H1 (cell line): ENCODE measurements at regions not wholly inside any gene's neighbourhood (a gene's known extent, or its start where the extent isn't known, plus 50 kb on each side); places are given as distances from the start of the nearest gene placed in this dataset.

Source experiments
- CTCF ChIA-PET: fragments of 300-600 bp; sonication (Branson Sonifier 250); formaldehyde crosslinking; loops from one replicate; lab custom pipeline; 2021; ENCODE audit not compliant: partially characterized antibody; lab: Charles Lee
- POLR2A ChIA-PET: fragments of 300-600 bp; sonication (Branson Sonifier 250); formaldehyde crosslinking; loops from one replicate; lab custom pipeline; 2021; ENCODE audit warnings: inconsistent platforms; ENCODE audit not compliant: partially characterized antibody; lab: Charles Lee
- DNase-seq, 2 experiments: peaks; one replicate each; pipeline versions ENCODE4 v3.0.0 to v3.0.0-alpha.2; 2010 to 2022; ENCODE audit warnings: low spot score in 2 of 2, low read depth in 1 of 2, mixed read lengths in 1 of 2
- FAIRE-seq: peaks from 2 replicates; lab custom pipeline; 2011; peaks lifted over from hg19 to GRCh38; lab: Jason Lieb, UNC
- H2AFZ ChIP-seq: 2 replicates; pipeline ENCODE4 v1.8.1; 2012; ENCODE audit warnings: low read length, inconsistent platforms
- H2AK5ac ChIP-seq: 2 replicates; pipeline ENCODE4 v1.6.1; 2013; ENCODE audit warnings: low read depth, low read length
- H2BK120ac ChIP-seq: replicated peaks from 2 replicates; pipeline ENCODE3; 2013; ENCODE audit warnings: low read depth, low read length, inconsistent platforms
- H2BK12ac ChIP-seq: 2 replicates; pipeline ENCODE4 v1.6.1; 2013; ENCODE audit warnings: low read depth, low read length
- H2BK15ac ChIP-seq: 2 replicates; pipeline ENCODE4 v1.6.1; 2013; ENCODE audit warnings: low read length
- H2BK20ac ChIP-seq: 2 replicates; pipeline ENCODE4 v1.6.1; 2013; ENCODE audit warnings: low read length
- H2BK5ac ChIP-seq: 2 replicates; pipeline ENCODE4 v1.6.1; 2013; ENCODE audit warnings: low read depth, low read length
- H3K14ac ChIP-seq: 2 replicates; pipeline ENCODE4 v1.6.1; 2013; ENCODE audit warnings: inconsistent platforms; ENCODE audit not compliant: insufficient read length
- H3K18ac ChIP-seq: 2 replicates; pipeline ENCODE4 v1.6.1; 2013; ENCODE audit warnings: low read length; ENCODE audit errors: extremely low read depth
- H3K23ac ChIP-seq: 2 replicates; pipeline ENCODE4 v1.6.1; 2013; ENCODE audit warnings: inconsistent platforms; ENCODE audit not compliant: insufficient read length
- H3K23me2 ChIP-seq: 2 replicates; pipeline ENCODE4 v1.6.1; 2013; ENCODE audit warnings: low read depth, low read length
- H3K27ac ChIP-seq: 2 replicates; pipeline ENCODE4 v1.6.1; 2011; ENCODE audit warnings: low read depth, low read length, inconsistent platforms
- H3K27me3 ChIP-seq, 4 experiments: replicated peaks in 1 of 4; 1 replicate in 1 of 4; 2 replicates in 3 of 4; pipeline versions ENCODE4 v1.6.1 to v1.8.1; 2011 to 2013; ENCODE audit warnings: low read length in 3 of 4, mild to moderate bottlenecking in 3 of 4, inconsistent platforms in 2 of 4, mixed read lengths in 2 of 4, moderate library complexity in 1 of 4; ENCODE audit not compliant: control insufficient read depth in 3 of 4, insufficient read depth in 3 of 4; ENCODE audit errors: extremely low read depth in 1 of 4
- H3K36me3 ChIP-seq, 4 experiments: 2 replicates each; pipeline versions ENCODE4 v1.6.1 to v1.8.1; 2011 to 2013; ENCODE audit warnings: mild to moderate bottlenecking in 4 of 4, low read length in 3 of 4, moderate library complexity in 2 of 4, control low read depth in 1 of 4, inconsistent platforms in 1 of 4; ENCODE audit not compliant: insufficient read depth in 4 of 4, control insufficient read depth in 2 of 4
- H3K4ac ChIP-seq: replicated peaks from 2 replicates; pipeline ENCODE3; 2013; ENCODE audit warnings: low read length, low read depth, mixed read lengths, inconsistent platforms; ENCODE audit not compliant: insufficient read length
- H3K4me1 ChIP-seq, 4 experiments: replicated peaks in 1 of 4; 1 replicate in 1 of 4; 2 replicates in 3 of 4; pipeline versions ENCODE4 v1.6.1 to v1.8.1; 2011 to 2013; ENCODE audit warnings: low read length in 3 of 4, inconsistent platforms in 2 of 4, mixed read lengths in 1 of 4; ENCODE audit not compliant: insufficient read depth in 4 of 4, control insufficient read depth in 3 of 4
- H3K4me2 ChIP-seq, 2 experiments: 2 replicates each; pipeline versions ENCODE4 v1.6.1 to v1.8.1; 2011 to 2013; ENCODE audit warnings: low read depth in 2 of 2, low read length in 2 of 2, control low read depth in 1 of 2, inconsistent platforms in 1 of 2, mild to moderate bottlenecking in 1 of 2; ENCODE audit not compliant: insufficient read depth in 1 of 2
- H3K4me3 ChIP-seq, 4 experiments: fragments of 200-600, 300-600 bp in 1 of 4; sonication (generic), shearing (Covaris generic), sonication (Bioruptor Twin) in 1 of 4; 2 replicates each; pipeline versions ENCODE4 v1.5.1 to v1.8.1; 2011 to 2016; ENCODE audit warnings: low read length in 4 of 4, low read depth in 3 of 4, control low read depth in 2 of 4, inconsistent platforms in 2 of 4, mild to moderate bottlenecking in 2 of 4, mixed read lengths in 1 of 4, moderate library complexity in 1 of 4; ENCODE audit not compliant: insufficient read depth in 2 of 4; ENCODE audit errors: extremely low read depth in 1 of 4
- H3K56ac ChIP-seq: replicated peaks from 2 replicates; pipeline ENCODE3; 2013; ENCODE audit warnings: low read depth, mild to moderate bottlenecking, mixed read lengths, low read length, inconsistent platforms; ENCODE audit not compliant: insufficient read length
- H3K79me1 ChIP-seq: 2 replicates; pipeline ENCODE4 v1.6.1; 2013; ENCODE audit warnings: low read depth, low read length, control low read depth
- H3K79me2 ChIP-seq, 2 experiments: 2 replicates each; pipeline versions ENCODE4 v1.6.1 to v1.8.1; 2012 to 2013; ENCODE audit warnings: low read length in 2 of 2, mild to moderate bottlenecking in 2 of 2, inconsistent platforms in 1 of 2; ENCODE audit not compliant: insufficient read depth in 2 of 2, control insufficient read depth in 1 of 2
- H3K9ac ChIP-seq, 4 experiments: replicated peaks in 1 of 4; 1 replicate in 1 of 4; 2 replicates in 3 of 4; pipeline versions ENCODE4 v1.6.1 to v1.8.1; 2011 to 2013; ENCODE audit warnings: low read depth in 3 of 4, low read length in 3 of 4, control low read depth in 2 of 4, mild to moderate bottlenecking in 2 of 4, moderate library complexity in 2 of 4, inconsistent platforms in 1 of 4; ENCODE audit errors: extremely low read depth in 1 of 4
- H3K9me3 ChIP-seq, 2 experiments: 2 replicates each; pipeline versions ENCODE4 v1.6.1 to v1.8.1; 2012 to 2013; ENCODE audit warnings: mild to moderate bottlenecking in 2 of 2, moderate library complexity in 2 of 2, control low read depth in 1 of 2, inconsistent platforms in 1 of 2, low read depth in 1 of 2, low read length in 1 of 2, mixed read lengths in 1 of 2; ENCODE audit not compliant: insufficient read depth in 2 of 2
- H4K20me1 ChIP-seq, 2 experiments: replicated peaks in 1 of 2; 2 replicates each; pipeline versions ENCODE3 to v1.8.1; 2011 to 2013; ENCODE audit warnings: inconsistent platforms in 2 of 2, low read length in 2 of 2, mild to moderate bottlenecking in 1 of 2; ENCODE audit not compliant: insufficient read depth in 2 of 2, control insufficient read depth in 1 of 2
- H4K5ac ChIP-seq: 2 replicates; pipeline ENCODE4 v1.6.1; 2013; ENCODE audit warnings: low read length, low read depth, mixed read lengths, inconsistent platforms; ENCODE audit not compliant: insufficient read length
- H4K8ac ChIP-seq: 2 replicates; pipeline ENCODE4 v1.8.0; 2013; ENCODE audit warnings: mild to moderate bottlenecking, moderate library complexity, low read length, inconsistent platforms; ENCODE audit not compliant: insufficient read depth; ENCODE audit errors: extremely low read depth
- H4K91ac ChIP-seq: replicated peaks from 2 replicates; pipeline ENCODE3; 2013; ENCODE audit warnings: low read length, mixed read lengths, inconsistent platforms; ENCODE audit not compliant: insufficient read length
- BACH1 ChIP-seq: IDR thresholded peaks from 2 replicates; pipeline ENCODE4 v1.6.1; 2012; ENCODE audit warnings: low read length, improper control_type of control experiment
- CBX5 ChIP-seq: fragments of 300-800, 300-1000 bp; sonication (generic); IDR thresholded peaks from 2 replicates; pipeline ENCODE4 v1.7.1; 2016; ENCODE audit warnings: antibody characterized with exemption, low read length, low read depth
- CBX8 ChIP-seq: fragments of 300-800, 300-1000 bp; sonication (generic); IDR thresholded peaks from 2 replicates; pipeline ENCODE4 v1.7.1; 2016; ENCODE audit warnings: low read depth, low read length, borderline replicate concordance
- CREB1 ChIP-seq: IDR thresholded peaks from 2 replicates; pipeline ENCODE4 v1.6.1; 2012; ENCODE audit warnings: inconsistent platforms
- CTBP2 ChIP-seq: IDR thresholded peaks from 2 replicates; pipeline ENCODE4 v1.7.0; 2011; ENCODE audit warnings: borderline replicate concordance, mild to moderate bottlenecking, moderate library complexity, mixed read lengths, low read length; ENCODE audit not compliant: insufficient read depth, insufficient read length
- JUN ChIP-seq: IDR thresholded peaks from 2 replicates; pipeline ENCODE4 v1.6.1; 2011; ENCODE audit warnings: low read depth, mild to moderate bottlenecking, improper control_type of control experiment, low read length
- KDM1A ChIP-seq: fragments of 200-600, 300-600 bp; sonication (generic); IDR thresholded peaks from 2 replicates; pipeline ENCODE4 v1.7.1; 2016; ENCODE audit warnings: mild to moderate bottlenecking, low read length, borderline replicate concordance
- POLR2A ChIP-seq, 2 experiments: IDR thresholded peaks; 1 replicate in 1 of 2; 2 replicates in 1 of 2; pipeline ENCODE4 v1.6.1; 2011; ENCODE audit warnings: low read depth in 2 of 2, low read length in 2 of 2, mild to moderate bottlenecking in 2 of 2; ENCODE audit errors: control extremely low read depth in 1 of 2
- POLR2AphosphoS5 ChIP-seq: IDR thresholded peaks from 2 replicates; pipeline ENCODE4 v1.6.1; 2011; ENCODE audit warnings: low read depth, low read length
- TAF1 ChIP-seq: IDR thresholded peaks from 2 replicates; pipeline ENCODE4 v1.6.1; 2011; ENCODE audit warnings: mild to moderate bottlenecking, low read depth, low read length
- USF2 ChIP-seq: IDR thresholded peaks from 2 replicates; pipeline ENCODE4 v1.6.1; 2011; ENCODE audit warnings: low read length, improper control_type of control experiment
- WGBS, 2 experiments: shearing (Covaris generic) in 1 of 2; methylation state at CpG; one replicate each; pipeline versions ENCODE4 v1.1.6 to v1.1.7; 2013 to 2015; ENCODE audit warnings: low lambda C conversion rate in 2 of 2, mixed read lengths in 2 of 2, inconsistent platforms in 1 of 2, low coverage in 1 of 2, missing lambda C conversion rate in 1 of 2; ENCODE audit not compliant: insufficient replicate concordance in 2 of 2, insufficient coverage in 1 of 2, insufficient read length in 1 of 2; ENCODE audit errors: extremely low coverage in 1 of 2, missing lambda C conversion rate in 1 of 2; 5-methylcytosine and 5-hydroxymethylcytosine counted together

- H3K9ac ChIP-seq, result no peak overlapping the region
- no peak overlapping the region for H3K14ac ChIP-seq
- H3K23me2 ChIP-seq, result no peaks in the 10 kb centered on the region
- no peaks in the 10 kb centered on the region for H3K79me1 ChIP-seq
- no peak overlapping the region for H2AFZ ChIP-seq
- no peak overlapping the region for H2BK12ac ChIP-seq
- DNase-seq (no peak), FAIRE-seq (no peak)
- H4K20me1 ChIP-seq, result no peaks in the 10 kb centered on the region
- WGBS, 2 experiments, result 100% methylated on average over 1 of the region's 1 CpG; no CpG with 5 or more reads in 1 of the 2 experiments
- no peak overlapping the region for H4K5ac ChIP-seq
- H2BK5ac ChIP-seq, result no peak overlapping the region
- no peak overlapping the region for H3K4me3 ChIP-seq
- no peaks in the 10 kb centered on the region for H3K79me2 ChIP-seq
- H3K4me2 ChIP-seq, result no peak overlapping the region
- ChIA-PET CTCF (interaction anchor here (0.6 kb wide), 1 partner anchor 44 kb away, joined by 3 read pairs; no protein-coding TSS in a partner anchor), POLR2A (no interaction called here)
- peaks cover 0 to 5% of the 10 kb centered on the region in 2 experiments; a peak in 2 of 4 replicates for H3K9me3 ChIP-seq
- no peak overlapping the region for H3K56ac ChIP-seq
- no peak overlapping the region for H3K18ac ChIP-seq
- H3K27ac ChIP-seq, result no peak overlapping the region
- H3K23ac ChIP-seq, result no peak overlapping the region
- no peak overlapping the region for H2AK5ac ChIP-seq
- no peaks in the 10 kb centered on the region for H3K4me1 ChIP-seq
- TF ChIP-seq USF2 (no peak), CBX8 (no peak), POLR2AphosphoS5 (no peak), CREB1 (no peak), TAF1 (no peak), JUN (no peak), KDM1A (no peak), CBX5 (no peak), POLR2A (IDR thresholded peaks at IDR 0.05; ENCODE audit: control extremely low read depth in 1 of 2, low read depth in 2 of 2, low read length in 2 of 2) (no peak), CTBP2 (no peak), BACH1 (no peak)
- H3K4ac ChIP-seq, result no peak overlapping the region
- no peak overlapping the region for H2BK15ac ChIP-seq
- no peak overlapping the region for H4K8ac ChIP-seq
- H3K27me3 ChIP-seq, result no peaks in the 10 kb centered on the region
- no peaks in the 10 kb centered on the region for H3K36me3 ChIP-seq
- H2BK20ac ChIP-seq, result no peak overlapping the region
- no peak overlapping the region for H2BK120ac ChIP-seq
- no peak overlapping the region for H4K91ac ChIP-seq
Measured at GRCh38 chrX:26871967-26872366, 591.2 kb downstream of the PPP4R3C start.
